ENCODE measurements at regions not wholly inside any gene's neighbourhood (a gene's known extent, or its start where the extent isn't known, plus 50 kb on each side); places are given as distances from the start of the nearest gene placed in this dataset.

DNA sequence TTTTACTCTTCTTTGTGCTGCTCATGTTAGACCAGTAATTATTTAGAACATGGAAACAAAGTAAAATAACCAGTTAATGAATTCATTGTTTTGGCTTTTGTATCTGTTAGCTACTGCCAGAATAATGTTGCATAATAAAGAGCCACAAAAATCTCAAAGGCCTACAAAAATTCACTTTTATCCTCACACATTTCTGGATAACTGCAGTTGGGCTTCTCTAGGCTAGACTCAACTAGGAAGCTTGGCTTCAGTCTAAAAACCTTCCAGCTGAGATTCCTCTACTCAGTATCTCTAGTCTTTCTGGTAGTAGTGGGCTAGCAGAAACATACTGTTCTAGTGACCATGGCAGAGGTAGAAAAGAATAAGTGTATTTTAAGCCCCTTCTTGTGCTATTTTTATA, 73.0 kb downstream of the FAT4 start:
- no peak for DNase-seq (ENCODE audit: low spot score in 2 of 2, unreplicated experiment in 2 of 2)

DNA sequence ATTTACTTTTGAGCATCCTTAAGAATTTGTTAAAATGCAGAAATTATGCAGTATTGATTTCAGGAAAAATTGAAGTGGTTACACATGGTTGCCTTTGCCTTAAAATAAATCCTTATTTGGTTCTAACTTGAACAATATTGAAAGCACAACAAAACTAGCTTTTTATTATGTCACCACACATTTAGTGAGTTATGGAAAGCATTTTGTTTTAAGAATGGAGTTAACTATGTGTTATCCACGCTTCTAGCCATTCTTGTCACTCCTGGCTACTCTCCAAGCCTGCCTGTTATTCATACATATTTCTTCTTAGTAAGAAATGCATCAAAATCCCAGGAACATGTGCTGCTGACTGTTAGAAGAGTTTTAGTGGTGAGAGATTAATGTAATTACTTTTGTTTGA, 73.9 kb downstream of the FAT4 start:
- peaks cover 16% of the 10 kb centered on the region for H3K4me1 Mint-ChIP-seq
- H3K4me3 Mint-ChIP-seq = no peak overlapping the region
- H3K27me3 Mint-ChIP-seq (ENCODE audit: low read depth) = no peaks in the 10 kb centered on the region
- DNase-seq (ENCODE audit: low spot score in 2 of 2, unreplicated experiment in 2 of 2) = no peak
- peaks cover 8% of the 10 kb centered on the region for H3K36me3 Mint-ChIP-seq
- H3K27ac Mint-ChIP-seq = peak overlapping the region; percentile 2
- TF ChIP-seq, protein P1, sequence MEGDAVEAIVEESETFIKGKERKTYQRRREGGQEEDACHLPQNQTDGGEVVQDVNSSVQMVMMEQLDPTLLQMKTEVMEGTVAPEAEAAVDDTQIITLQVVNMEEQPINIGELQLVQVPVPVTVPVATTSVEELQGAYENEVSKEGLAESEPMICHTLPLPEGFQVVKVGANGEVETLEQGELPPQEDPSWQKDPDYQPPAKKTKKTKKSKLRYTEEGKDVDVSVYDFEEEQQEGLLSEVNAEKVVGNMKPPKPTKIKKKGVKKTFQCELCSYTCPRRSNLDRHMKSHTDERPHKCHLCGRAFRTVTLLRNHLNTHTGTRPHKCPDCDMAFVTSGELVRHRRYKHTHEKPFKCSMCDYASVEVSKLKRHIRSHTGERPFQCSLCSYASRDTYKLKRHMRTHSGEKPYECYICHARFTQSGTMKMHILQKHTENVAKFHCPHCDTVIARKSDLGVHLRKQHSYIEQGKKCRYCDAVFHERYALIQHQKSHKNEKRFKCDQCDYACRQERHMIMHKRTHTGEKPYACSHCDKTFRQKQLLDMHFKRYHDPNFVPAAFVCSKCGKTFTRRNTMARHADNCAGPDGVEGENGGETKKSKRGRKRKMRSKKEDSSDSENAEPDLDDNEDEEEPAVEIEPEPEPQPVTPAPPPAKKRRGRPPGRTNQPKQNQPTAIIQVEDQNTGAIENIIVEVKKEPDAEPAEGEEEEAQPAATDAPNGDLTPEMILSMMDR (IDR thresholded peaks at IDR 0.05; ENCODE audit: unreplicated experiment) = no peak
- H3K9me3 Mint-ChIP-seq = peaks cover 6% of the 10 kb centered on the region

More for the DNA sequence above, 73.0 kb downstream of the FAT4 start:
- TF ChIP-seq, protein P1 (IDR thresholded peaks at IDR 0.05; ENCODE audit: unreplicated experiment) = no peak
- Mint-ChIP-seq H3K9me3 (peaks cover 8% of the 10 kb centered on the region), H3K36me3 (peaks cover 12% of the 10 kb centered on the region), H3K27ac (no peak overlapping the region), H3K4me1 (peaks cover 16% of the 10 kb centered on the region), H3K27me3 (ENCODE audit: low read depth) (no peaks in the 10 kb centered on the region), H3K4me3 (no peak overlapping the region)

DNA sequence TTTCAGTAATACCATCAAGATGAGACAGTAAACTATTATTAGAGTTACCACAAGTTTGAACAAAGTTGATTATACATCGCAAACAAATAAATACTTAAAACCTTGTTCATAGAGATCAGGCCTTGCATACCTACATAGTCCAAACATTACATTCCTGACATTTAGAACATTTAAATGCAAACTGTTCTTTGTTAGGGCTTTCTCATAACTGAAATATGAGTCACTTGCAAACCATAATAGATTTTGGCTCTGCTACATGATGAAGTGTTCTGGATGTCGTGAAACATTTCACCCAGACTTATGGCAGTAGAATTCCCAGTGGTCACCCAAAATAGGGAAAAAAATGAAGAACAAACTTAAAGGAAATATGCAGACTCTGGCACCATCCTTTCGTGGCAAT, 75.0 kb downstream of the FAT4 start:
- Mint-ChIP-seq H3K27me3 (ENCODE audit: low read depth) (no peaks in the 10 kb centered on the region), H3K27ac (peak overlapping the region; percentile 78), H3K4me3 (no peak overlapping the region), H3K36me3 (peaks cover 6% of the 10 kb centered on the region), H3K4me1 (peaks cover 20% of the 10 kb centered on the region), H3K9me3 (peaks cover 4% of the 10 kb centered on the region)
- TF ChIP-seq, protein P1 (IDR thresholded peaks at IDR 0.05; ENCODE audit: unreplicated experiment) = no peak
- DNase-seq (ENCODE audit: low spot score in 2 of 2, unreplicated experiment in 2 of 2) = no peak

DNA sequence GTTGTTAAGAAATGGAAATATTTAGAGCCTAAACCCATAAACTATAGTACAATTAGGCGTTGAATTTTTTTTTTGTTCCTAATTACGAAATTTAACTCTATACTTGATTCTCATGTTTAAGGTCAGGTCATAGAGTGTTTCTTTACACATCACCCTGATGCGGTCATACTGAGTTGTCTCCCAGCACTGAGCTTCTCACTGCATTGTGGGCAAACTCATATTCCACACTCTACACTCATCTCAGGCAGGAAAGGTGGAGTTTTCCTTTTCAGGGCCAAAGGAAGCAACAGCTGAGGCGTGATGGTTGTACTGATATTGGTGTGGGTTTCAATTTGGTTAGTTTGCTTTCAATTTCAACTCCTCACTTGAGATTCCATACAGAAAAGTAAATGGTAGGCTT, 75.4 kb downstream of the FAT4 start:
- Mint-ChIP-seq H3K27ac (no peak overlapping the region), H3K4me3 (no peak overlapping the region), H3K4me1 (peaks cover 20% of the 10 kb centered on the region), H3K9me3 (peaks cover 4% of the 10 kb centered on the region), H3K27me3 (ENCODE audit: low read depth) (no peaks in the 10 kb centered on the region), H3K36me3 (peaks cover 6% of the 10 kb centered on the region)
- TF ChIP-seq, protein P1 (IDR thresholded peaks at IDR 0.05; ENCODE audit: unreplicated experiment) = no peak
- DNase-seq (ENCODE audit: low spot score in 2 of 2, unreplicated experiment in 2 of 2) = no peak

DNA sequence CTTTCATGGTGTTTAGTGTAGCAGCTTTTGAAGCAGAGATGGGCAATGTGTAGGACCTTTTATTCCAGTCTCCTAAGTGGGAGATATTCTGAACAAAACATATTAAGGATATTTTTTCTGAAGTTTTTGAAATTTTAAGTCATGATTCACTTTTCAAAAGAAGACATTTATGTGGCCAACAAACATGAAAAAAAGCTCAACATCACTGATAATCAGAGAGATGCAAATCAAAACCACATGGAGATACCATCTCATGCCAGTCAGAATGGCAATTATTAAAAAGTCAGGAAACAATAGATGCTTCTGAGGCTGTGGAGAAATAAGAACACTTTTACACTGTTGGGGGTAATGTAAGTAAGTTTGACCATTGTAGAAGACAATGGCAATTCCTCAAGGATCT, 76.0 kb downstream of the FAT4 start:
- H3K4me3 Mint-ChIP-seq = no peak overlapping the region
- H3K27me3 Mint-ChIP-seq (ENCODE audit: low read depth) = no peaks in the 10 kb centered on the region
- no peak overlapping the region for H3K27ac Mint-ChIP-seq

More for the DNA sequence above, 76.0 kb downstream of the FAT4 start:
- Mint-ChIP-seq H3K36me3 (peaks cover 6% of the 10 kb centered on the region), H3K9me3 (peaks cover 4% of the 10 kb centered on the region), H3K4me1 (peaks cover 20% of the 10 kb centered on the region)
- TF ChIP-seq, protein P1 (IDR thresholded peaks at IDR 0.05; ENCODE audit: unreplicated experiment) = no peak
- no peak for DNase-seq (ENCODE audit: low spot score in 2 of 2, unreplicated experiment in 2 of 2)
